Activated CD4-positive, alpha-beta T cell treated with anti-CD3 and anti-CD28 coated beads, Interleukin-2, amount 50 U/mL, for 4 hours (primary cell): ENCODE measurements at regions not wholly inside any gene's neighbourhood (a gene's known extent, or its start where the extent isn't known, plus 50 kb on each side); places are given as distances from the start of the nearest gene placed in this dataset.

Experiments
- DNase-seq, 2 experiments: peaks; one replicate each; pipeline ENCODE4 v3.0.0-alpha.2; 2020

DNA sequence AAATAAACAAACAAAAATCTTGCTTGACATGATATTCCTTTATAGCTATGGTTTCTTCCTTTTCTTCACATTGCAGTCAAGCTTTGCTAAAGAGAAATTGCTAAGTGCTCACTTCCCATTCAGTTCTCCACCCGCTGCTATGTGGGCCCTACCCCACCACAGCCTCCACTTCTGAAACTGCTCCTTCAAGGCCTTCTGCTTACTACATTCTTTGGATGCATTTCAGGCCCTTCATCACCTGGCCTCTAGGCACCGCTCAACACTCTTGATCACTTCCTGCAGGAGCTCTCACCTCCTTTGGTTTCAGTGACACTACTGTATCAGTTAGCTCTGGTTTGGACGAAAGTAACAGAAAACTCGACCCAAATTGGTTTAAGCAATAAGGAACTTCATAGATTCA lies 72.4 kb downstream of the KLF5 start:
- DNase-seq = no peak

DNA sequence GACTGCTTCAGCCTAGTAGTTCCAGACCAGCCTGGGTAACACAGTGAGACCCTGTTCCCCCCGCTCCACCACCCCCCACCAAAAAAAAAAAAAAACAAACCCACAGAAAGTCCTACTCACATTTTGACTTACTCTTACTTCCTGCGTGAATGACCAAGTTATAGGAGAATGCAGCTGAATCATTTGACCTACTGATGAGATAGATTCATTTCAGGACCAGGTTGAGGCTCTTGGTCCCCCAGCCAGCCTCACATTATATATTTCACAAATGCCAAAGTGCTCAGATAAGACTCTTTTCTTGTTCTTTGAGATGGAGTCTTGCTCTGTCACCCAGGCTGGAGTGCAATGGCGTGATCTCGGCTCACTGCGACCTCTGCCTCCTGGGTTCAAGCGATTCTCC lies 70.2 kb downstream of the KLF5 start:
- no peak for DNase-seq
